ENCODE measurements at regions not wholly inside any gene's neighbourhood (a gene's known extent, or its start where the extent isn't known, plus 50 kb on each side); places are given as distances from the start of the nearest gene placed in this dataset.

- Histone ChIP-seq H4K20me1 (ENCODE audit: insufficient read depth, low read length, poor library complexity, severe bottlenecking) (no peaks in the 10 kb centered on the region), H3K4me1 (ENCODE audit: insufficient read depth, low read length, poor library complexity, severe bottlenecking) (no peaks in the 10 kb centered on the region), H3K4me3 (ENCODE audit: low read length, poor library complexity, severe bottlenecking) (no peak overlapping the region), H3K4me2 (ENCODE audit: low read depth, low read length, poor library complexity, severe bottlenecking) (no peak overlapping the region), H3K9me2 (replicated peaks; ENCODE audit: low read depth, low read length) (no peaks in the 10 kb centered on the region), H3K79me2 (ENCODE audit: insufficient read depth, low read length) (no peaks in the 10 kb centered on the region), H3K36me3 (ENCODE audit: insufficient read depth, low read length) (no peaks in the 10 kb centered on the region), H3K9me3 (ENCODE audit: insufficient read depth, low read depth, low read length) (no peaks in the 10 kb centered on the region), H3K9ac (ENCODE audit: low read depth, low read length, poor library complexity, severe bottlenecking) (no peak overlapping the region), H3F3A (ENCODE audit: low read depth) (no peaks in the 10 kb centered on the region), H3K27me3 (ENCODE audit: insufficient read depth, low read length, poor library complexity, severe bottlenecking) (no peaks in the 10 kb centered on the region), H2AFZ (ENCODE audit: low read length) (no peak overlapping the region)
- peak; percentile 59 for TF ChIP-seq CTCF (conservative IDR thresholded peaks at IDR 0.05; ENCODE audit: low read length)
- no peak for TF ChIP-seq EZH2phosphoT487 (IDR thresholded peaks at IDR 0.05; ENCODE audit: borderline replicate concordance)
These were observed 155.2 kb downstream of the ZNF330 start for GRCh38 chr4:141375855-141376254.

DNA sequence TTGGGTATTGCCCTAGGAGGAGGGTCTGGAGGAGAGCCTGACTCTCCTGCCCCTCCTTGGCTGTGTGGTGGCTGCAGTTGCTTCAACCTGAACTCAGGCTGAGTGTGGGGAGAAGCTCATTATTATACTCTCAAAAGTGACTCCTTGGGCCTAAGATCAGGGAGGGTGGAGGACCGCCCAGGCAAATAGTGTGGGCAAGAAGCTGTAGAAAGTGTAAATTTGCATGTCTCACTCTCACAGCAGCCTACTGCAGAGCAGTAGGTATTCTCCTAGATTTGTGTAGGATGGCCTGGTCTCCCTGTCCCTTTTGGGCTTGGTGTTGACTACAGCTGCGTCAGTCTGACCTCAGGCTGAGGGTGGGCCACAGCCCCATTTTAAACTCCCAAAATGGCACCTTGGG, 156.1 kb downstream of the ZNF330 start:
- Histone ChIP-seq H3K79me2 (ENCODE audit: insufficient read depth, low read length) (no peaks in the 10 kb centered on the region), H3F3A (ENCODE audit: low read depth) (no peaks in the 10 kb centered on the region), H2AFZ (ENCODE audit: low read length) (no peak overlapping the region), H3K4me1 (ENCODE audit: insufficient read depth, low read length, poor library complexity, severe bottlenecking) (no peaks in the 10 kb centered on the region), H3K27me3 (ENCODE audit: insufficient read depth, low read length, poor library complexity, severe bottlenecking) (no peaks in the 10 kb centered on the region), H4K20me1 (ENCODE audit: insufficient read depth, low read length, poor library complexity, severe bottlenecking) (no peaks in the 10 kb centered on the region), H3K4me3 (ENCODE audit: low read length, poor library complexity, severe bottlenecking) (no peak overlapping the region), H3K9me3 (ENCODE audit: insufficient read depth, low read depth, low read length) (no peaks in the 10 kb centered on the region), H3K4me2 (ENCODE audit: low read depth, low read length, poor library complexity, severe bottlenecking) (no peak overlapping the region), H3K9me2 (replicated peaks; ENCODE audit: low read depth, low read length) (no peaks in the 10 kb centered on the region), H3K9ac (ENCODE audit: low read depth, low read length, poor library complexity, severe bottlenecking) (no peak overlapping the region), H3K36me3 (ENCODE audit: insufficient read depth, low read length) (no peaks in the 10 kb centered on the region)
- TF ChIP-seq EZH2phosphoT487 (IDR thresholded peaks at IDR 0.05; ENCODE audit: borderline replicate concordance) (no peak), CTCF (conservative IDR thresholded peaks at IDR 0.05; ENCODE audit: low read length) (no peak)

GRCh38 chr4:141387299-141387698, 166.6 kb downstream of the ZNF330 start:
- Histone ChIP-seq H4K20me1 (ENCODE audit: insufficient read depth, low read length, poor library complexity, severe bottlenecking) (no peaks in the 10 kb centered on the region), H2AFZ (ENCODE audit: low read length) (no peak overlapping the region), H3K79me2 (ENCODE audit: insufficient read depth, low read length) (no peaks in the 10 kb centered on the region), H3K4me2 (ENCODE audit: low read depth, low read length, poor library complexity, severe bottlenecking) (no peak overlapping the region), H3K4me1 (ENCODE audit: insufficient read depth, low read length, poor library complexity, severe bottlenecking) (peaks cover 14% of the 10 kb centered on the region), H3K9me3 (ENCODE audit: insufficient read depth, low read depth, low read length) (no peaks in the 10 kb centered on the region), H3K27me3 (ENCODE audit: insufficient read depth, low read length, poor library complexity, severe bottlenecking) (no peaks in the 10 kb centered on the region), H3K9ac (ENCODE audit: low read depth, low read length, poor library complexity, severe bottlenecking) (no peak overlapping the region), H3K9me2 (replicated peaks; ENCODE audit: low read depth, low read length) (no peaks in the 10 kb centered on the region), H3K36me3 (ENCODE audit: insufficient read depth, low read length) (no peaks in the 10 kb centered on the region), H3F3A (ENCODE audit: low read depth) (no peaks in the 10 kb centered on the region), H3K4me3 (ENCODE audit: low read length, poor library complexity, severe bottlenecking) (no peak overlapping the region)
- TF ChIP-seq CTCF (conservative IDR thresholded peaks at IDR 0.05; ENCODE audit: low read length) (no peak), EZH2phosphoT487 (IDR thresholded peaks at IDR 0.05; ENCODE audit: borderline replicate concordance) (no peak)

Measured in Loucy (cell line).